HepG2 (cell line): ENCODE measurements at regions not wholly inside any gene's neighbourhood (a gene's known extent, or its start where the extent isn't known, plus 50 kb on each side); places are given as distances from the start of the nearest gene placed in this dataset.

ENCODE experiments used
- ATAC-seq: fragments of 200-7000 bp; cut with Tn5 transposase; 3 replicates; pipeline ENCODE4 v1.9.1; 2020; ENCODE audit warnings: mild to moderate bottlenecking, moderate library complexity
- BruUV-seq: library from RNA; stranded (reverse); fragments of 400-500 nt; replicated peaks from 2 replicates; lab custom pipeline; 2021; lab: Mats Ljungman, UMichigan
- CTCF ChIA-PET: fragments of 300-600 bp; formaldehyde crosslinking; extraction: SDS; loops from one replicate; lab custom pipeline; 2021; ENCODE audit warnings: low total read pairs, inconsistent platforms, low intra/inter-chr PET ratio; lab: Yijun Ruan, JAX
- POLR2A ChIA-PET: fragments of 350-600 bp; sonication (Branson Sonifier 250); formaldehyde crosslinking; loops from one replicate; lab custom pipeline; 2020; ENCODE audit warnings: antibody characterized with exemption, inconsistent platforms; lab: Yijun Ruan, JAX
- DNase-seq: peaks from one replicate; pipeline ENCODE4 v3.0.0-alpha.2; 2015; ENCODE audit warnings: low spot score
- FAIRE-seq: peaks from 3 replicates; lab custom pipeline; 2011; peaks lifted over from hg19 to GRCh38; lab: Jason Lieb, UNC
- H2AFZ ChIP-seq: one replicate; pipeline ENCODE4 v1.6.1; 2011; ENCODE audit warnings: low read length, inconsistent platforms
- H3K27ac ChIP-seq: fragments of 300-600 bp; 3 replicates; pipeline ENCODE4 v1.8.0; 2011; ENCODE audit warnings: mixed run types, mild to moderate bottlenecking, mixed read lengths, low read length, inconsistent platforms; ENCODE audit not compliant: insufficient read depth; ENCODE audit errors: extremely low read length
- H3K27me3 ChIP-seq, 2 experiments: fragments of 200-600 bp in 1 of 2; 2 replicates in 1 of 2; 3 replicates in 1 of 2; pipeline versions ENCODE4 v1.6.0 to v1.8.0; 2011; ENCODE audit warnings: low read length in 2 of 2, mild to moderate bottlenecking in 2 of 2, moderate library complexity in 2 of 2, inconsistent platforms in 1 of 2; ENCODE audit not compliant: insufficient read depth in 2 of 2, control insufficient read depth in 1 of 2
- H3K36me3 ChIP-seq, 2 experiments: fragments of 200-600 bp in 1 of 2; replicated peaks in 1 of 2; 2 replicates in 1 of 2; 3 replicates in 1 of 2; pipeline versions ENCODE4 v1.5.1 to v1.8.0; 2011; ENCODE audit warnings: low read length in 2 of 2, inconsistent platforms in 1 of 2; ENCODE audit not compliant: insufficient read depth in 2 of 2, control insufficient read depth in 1 of 2
- H3K4me1 ChIP-seq: 2 replicates; pipeline ENCODE4 v1.5.1; 2012; ENCODE audit warnings: low read length, inconsistent platforms; ENCODE audit not compliant: insufficient read depth
- H3K4me2 ChIP-seq: 2 replicates; pipeline ENCODE4 v1.6.0; 2011; ENCODE audit warnings: low read depth, low read length, inconsistent platforms
- H3K4me3 ChIP-seq, 3 experiments: fragments of 200-600 bp in 1 of 3; sonication (generic), shearing (Covaris generic) in 1 of 3; replicated peaks in 1 of 3; 2 replicates each; pipeline ENCODE4 v1.5.1; 2011 to 2016; ENCODE audit warnings: low read length in 3 of 3, inconsistent platforms in 2 of 3, low read depth in 2 of 3, mild to moderate bottlenecking in 2 of 3, control low read depth in 1 of 3, mixed read lengths in 1 of 3; ENCODE audit not compliant: insufficient read depth in 1 of 3
- H3K79me2 ChIP-seq: one replicate; pipeline ENCODE4 v1.6.1; 2011; ENCODE audit warnings: low read length, inconsistent platforms; ENCODE audit not compliant: insufficient read depth
- H3K9ac ChIP-seq: 2 replicates; pipeline ENCODE4 v1.6.0; 2011; ENCODE audit warnings: mild to moderate bottlenecking, low read depth, low read length, inconsistent platforms; ENCODE audit not compliant: insufficient read depth
- H3K9me3 ChIP-seq: 2 replicates; pipeline ENCODE4 v1.5.1; 2012; ENCODE audit warnings: mild to moderate bottlenecking, low read length
- H4K20me1 ChIP-seq: 2 replicates; pipeline ENCODE4 v1.6.0; 2011; ENCODE audit warnings: inconsistent platforms, mild to moderate bottlenecking, low read length, moderate library complexity; ENCODE audit not compliant: insufficient read depth
- BCL6 ChIP-seq: IDR thresholded peaks from 2 replicates; pipeline ENCODE4 v1.6.1; 2016; ENCODE audit warnings: missing genetic modification reagents, missing compliant biosample characterization
- E2F5 ChIP-seq: sonication (generic); formaldehyde crosslinking; conservative IDR thresholded peaks from 2 replicates; pipeline ENCODE4 v1.4.0; 2020; ENCODE audit warnings: missing genetic modification reagents
- KDM1A ChIP-seq: IDR thresholded peaks from 2 replicates; pipeline ENCODE4 v1.6.1; 2016; ENCODE audit warnings: missing compliant biosample characterization
- PHF5A ChIP-seq: IDR thresholded peaks from one replicate; pipeline ENCODE4 v1.6.1; 2018; ENCODE audit warnings: low read depth, missing genetic modification reagents; ENCODE audit not compliant: unreplicated experiment
- ZFAT ChIP-seq: sonication (generic); formaldehyde crosslinking; conservative IDR thresholded peaks from 2 replicates; pipeline ENCODE4 v1.8.1; 2023; ENCODE audit warnings: missing genetic modification reagents, inconsistent platforms
- ZNF407 ChIP-seq: sonication (generic); formaldehyde crosslinking; IDR thresholded peaks from one replicate; pipeline ENCODE4 v1.5.1; 2020; ENCODE audit warnings: mild to moderate bottlenecking, missing genetic modification reagents; ENCODE audit errors: not compliant biosample characterization
- ZNF552 ChIP-seq: sonication (generic); formaldehyde crosslinking; IDR thresholded peaks from 2 replicates; pipeline ENCODE4 v1.9.0; 2022; ENCODE audit warnings: missing genetic modification reagents, mild to moderate bottlenecking, borderline replicate concordance
- ZNF792 ChIP-seq: IDR thresholded peaks from 2 replicates; pipeline ENCODE4 v1.6.1; 2016
- WGBS: methylation state at CpG from one replicate; pipeline ENCODE4 v1.1.6; 2017; ENCODE audit warnings: low lambda C conversion rate; 5-methylcytosine and 5-hydroxymethylcytosine counted together
- in situ Hi-C: cut with HindIII; loops from 2 replicates; pipeline ENCODE4 v1.10.0; 2017; ENCODE audit warnings: low pct_unique_long_range_greater_than_20kb; ENCODE audit not compliant: extremely low pct_ligation_motif_present
- intact Hi-C: fragments of 100-400 bp; cut with micrococcal nuclease; formaldehyde crosslinking; loops from one replicate; pipeline ENCODE4 v1.10.0; 2022; ENCODE audit not compliant: unreplicated experiment

DNA sequence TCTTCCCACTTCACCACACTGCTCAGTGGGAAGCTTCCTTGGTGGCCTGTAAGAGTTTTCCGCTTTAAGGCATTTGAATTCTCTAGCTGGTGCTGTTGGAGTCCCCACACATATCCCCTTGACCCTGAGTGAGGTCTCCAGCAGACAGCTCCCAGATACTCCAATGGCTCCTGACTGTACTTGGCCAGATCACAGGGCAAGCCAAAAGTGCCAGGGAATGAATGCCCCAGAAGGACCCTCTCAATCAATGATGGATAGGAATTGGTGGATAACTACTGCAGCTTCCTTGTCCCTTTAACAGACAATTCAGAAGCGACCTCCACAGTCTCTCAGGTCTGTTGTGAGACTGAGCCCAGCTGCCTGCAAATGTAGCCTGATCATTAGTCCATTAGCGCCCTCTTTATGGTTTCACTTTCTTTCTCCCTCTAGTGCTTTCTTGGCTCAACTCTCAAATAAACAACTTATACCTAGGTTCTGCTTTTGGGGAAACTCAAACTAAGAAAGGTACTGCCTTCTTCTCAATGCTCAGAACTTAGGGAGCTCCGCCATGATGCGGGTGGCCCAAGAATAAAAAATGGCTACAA lies 283.0 kb downstream of the TCF7L2 start (continued):
- no peak for TF ChIP-seq ZNF407 (CRISPR knock-in tag)
- TF ChIP-seq BCL6 (CRISPR knock-in tag): no peak
- TF ChIP-seq, all 625 proteins: peak for 2

DNA sequence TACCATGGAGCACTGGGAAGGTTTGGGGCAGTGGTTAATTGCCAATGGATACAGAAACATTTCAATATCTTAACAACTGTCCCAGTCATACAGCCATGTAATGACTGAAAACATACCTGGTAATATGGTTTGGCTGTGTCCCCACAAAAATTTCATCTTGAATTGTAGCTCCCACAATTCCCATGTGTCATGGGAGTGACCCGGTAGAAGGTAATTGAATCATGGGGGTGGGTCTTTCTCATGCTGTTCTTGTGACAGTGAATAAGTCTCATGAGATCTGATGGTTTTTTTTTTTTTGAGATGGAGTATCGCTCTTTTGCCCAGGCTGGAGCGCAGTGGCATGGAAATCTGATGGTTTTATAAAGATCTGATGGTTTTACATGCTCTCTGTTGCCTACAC lies 284.4 kb downstream of the TCF7L2 start:
- intact Hi-C loops: no loop called here
- 74% methylated on average over 3 of the region's 3 CpGs for WGBS
- peaks cover 0 to 16% of the 10 kb centered on the region in 2 experiments; a peak in 2 of 5 replicates for H3K27me3 ChIP-seq
- ATAC-seq: no peak
- no peak for TF ChIP-seq ZNF552 (CRISPR knock-in tag)
- no peak for TF ChIP-seq ZFAT (CRISPR knock-in tag)
- TF ChIP-seq KDM1A: no peak
- TF ChIP-seq E2F5 (CRISPR knock-in tag): no peak
- no peak for TF ChIP-seq ZNF792 (CRISPR knock-in tag)
- TF ChIP-seq PHF5A (CRISPR knock-in tag): no peak
- TF ChIP-seq, all 625 proteins: peak for 0
- no peaks in the 10 kb centered on the region for H3K4me1 ChIP-seq
- H3K9ac ChIP-seq: no peak overlapping the region
- in situ Hi-C loops: no loop called here
- no peak overlapping the region for H3K4me2 ChIP-seq
- no peaks in the 10 kb centered on the region for H3K79me2 ChIP-seq
- H3K27ac ChIP-seq: no peak overlapping the region
- H3K4me3 ChIP-seq: no peak overlapping the region
- CTCF ChIA-PET: no interaction called here
- H4K20me1 ChIP-seq: no peaks in the 10 kb centered on the region
- FAIRE-seq: no peak
- no peak for DNase-seq
- no peaks in the 10 kb centered on the region for H3K36me3 ChIP-seq
- BruUV-seq: no TSS peak
- POLR2A ChIA-PET: no interaction called here
- no peaks in the 10 kb centered on the region for H3K9me3 ChIP-seq
- no peak overlapping the region for H2AFZ ChIP-seq
